Subcutaneous abdominal adipose tissue (tissue), 5 donors: ENCODE measurements at regions not wholly inside any gene's neighbourhood (a gene's known extent, or its start where the extent isn't known, plus 50 kb on each side); places are given as distances from the start of the nearest gene placed in this dataset.

ENCODE experiments used
- H3K27ac ChIP-seq: one replicate; pipeline ENCODE4 v1.7.0; 2013; ENCODE audit warnings: low read depth, mild to moderate bottlenecking, inconsistent platforms, low read length, moderate library complexity
- H3K27me3 ChIP-seq, 5 donors: one replicate each; pipeline ENCODE4 v1.7.0; 2013; ENCODE audit warnings: low read length in 5 of 5, inconsistent platforms in 1 of 5; ENCODE audit not compliant: control insufficient read depth in 5 of 5, insufficient read depth in 4 of 5
- H3K36me3 ChIP-seq, 5 donors: one replicate each; pipeline ENCODE4 v1.7.0; 2013; ENCODE audit warnings: low read length in 5 of 5; ENCODE audit not compliant: control insufficient read depth in 5 of 5, insufficient read depth in 5 of 5
- H3K4me1 ChIP-seq, 5 donors: one replicate each; pipeline ENCODE4 v1.7.0; 2013; ENCODE audit warnings: low read length in 5 of 5, mild to moderate bottlenecking in 3 of 5, moderate library complexity in 1 of 5; ENCODE audit not compliant: control insufficient read depth in 5 of 5, insufficient read depth in 5 of 5
- H3K4me3 ChIP-seq, 5 donors: one replicate each; pipeline ENCODE4 v1.7.0; 2013; ENCODE audit warnings: low read length in 5 of 5, low read depth in 1 of 5
- H3K9ac ChIP-seq, 5 donors: one replicate each; pipeline ENCODE4 v1.7.0; 2013; ENCODE audit warnings: low read length in 5 of 5, mild to moderate bottlenecking in 4 of 5, moderate library complexity in 3 of 5
- H3K9me3 ChIP-seq, 5 donors: one replicate each; pipeline ENCODE4 v1.7.0; 2013; ENCODE audit warnings: low read length in 5 of 5; ENCODE audit not compliant: control insufficient read depth in 5 of 5
- donor health status: healthy.
- donor health status: healthy.
- donor health status: healthy.
- donor health status: healthy.
- donor health status: healthy.

- no peaks in the 10 kb centered on the region for H3K36me3 ChIP-seq
- no peaks in the 10 kb centered on the region for H3K4me1 ChIP-seq
- no peak overlapping the region for H3K27ac ChIP-seq
- no peak overlapping the region for H3K9ac ChIP-seq
- peaks cover 0 to 18% (median 0%) of the 10 kb centered on the region in 5 donors for H3K9me3 ChIP-seq
- H3K27me3 ChIP-seq, result peaks cover 15 to 45% (median 38%) of the 10 kb centered on the region in 5 donors
- H3K4me3 ChIP-seq, result no peak overlapping the region
These were observed 90.3 kb upstream of the RTL6 start for GRCh38 chr22:44588348-44588747.

- H3K9me3 ChIP-seq, result peaks cover 0 to 18% (median 0%) of the 10 kb centered on the region in 5 donors
- no peak overlapping the region for H3K9ac ChIP-seq
- H3K36me3 ChIP-seq, result no peaks in the 10 kb centered on the region
- no peaks in the 10 kb centered on the region for H3K4me1 ChIP-seq
- peaks cover 13 to 45% (median 39%) of the 10 kb centered on the region in 5 donors for H3K27me3 ChIP-seq
- no peak overlapping the region for H3K27ac ChIP-seq
- H3K4me3 ChIP-seq, result no peak overlapping the region
These were observed 89.8 kb upstream of the RTL6 start for GRCh38 chr22:44587737-44588310.

GRCh38 chr22:44586999-44587736, 89.1 kb upstream of the RTL6 start:
- H3K9ac ChIP-seq, result no peak overlapping the region
- no peak overlapping the region for H3K4me3 ChIP-seq
- peaks cover 12 to 48% (median 38%) of the 10 kb centered on the region in 5 donors for H3K27me3 ChIP-seq
- H3K27ac ChIP-seq, result no peak overlapping the region
- H3K9me3 ChIP-seq, result peaks cover 0 to 18% (median 5%) of the 10 kb centered on the region in 5 donors
- H3K36me3 ChIP-seq, result no peaks in the 10 kb centered on the region
- no peaks in the 10 kb centered on the region for H3K4me1 ChIP-seq

- no peaks in the 10 kb centered on the region for H3K36me3 ChIP-seq
- H3K9me3 ChIP-seq, result peaks cover 0 to 18% (median 5%) of the 10 kb centered on the region in 5 donors
- H3K4me1 ChIP-seq, result no peaks in the 10 kb centered on the region
- peaks cover 15 to 48% (median 37%) of the 10 kb centered on the region in 5 donors for H3K27me3 ChIP-seq
- H3K4me3 ChIP-seq, result no peak overlapping the region
- H3K27ac ChIP-seq, result no peak overlapping the region
- no peak overlapping the region for H3K9ac ChIP-seq
These were observed 88.4 kb upstream of the RTL6 start for GRCh38 chr22:44586351-44586990.

- peaks cover 0 to 18% (median 4%) of the 10 kb centered on the region in 5 donors for H3K9me3 ChIP-seq
- no peak overlapping the region for H3K4me3 ChIP-seq
- H3K27me3 ChIP-seq, result peaks cover 15 to 47% (median 37%) of the 10 kb centered on the region in 5 donors
- H3K9ac ChIP-seq, result no peak overlapping the region
- H3K27ac ChIP-seq, result no peak overlapping the region
- H3K36me3 ChIP-seq, result no peaks in the 10 kb centered on the region
- H3K4me1 ChIP-seq, result no peaks in the 10 kb centered on the region
These were observed 87.7 kb upstream of the RTL6 start for GRCh38 chr22:44585559-44586350.

- Histone ChIP-seq H3K4me3 (no peak overlapping the region), H3K27me3 (peaks cover 17 to 45% (median 37%) of the 10 kb centered on the region in 5 donors), H3K4me1 (no peaks in the 10 kb centered on the region), H3K9ac (no peak overlapping the region), H3K9me3 (peaks cover 0 to 13% (median 3%) of the 10 kb centered on the region in 5 donors), H3K36me3 (no peaks in the 10 kb centered on the region), H3K27ac (no peak overlapping the region)
These were observed 86.3 kb upstream of the RTL6 start for GRCh38 chr22:44584256-44584902.

- peaks cover 17 to 47% (median 37%) of the 10 kb centered on the region in 5 donors for H3K27me3 ChIP-seq
- H3K4me1 ChIP-seq, result no peaks in the 10 kb centered on the region
These were observed 85.8 kb upstream of the RTL6 start for GRCh38 chr22:44583854-44584253.

GRCh38 chr22:44583061-44583760, 85.2 kb upstream of the RTL6 start:
- no peak overlapping the region for H3K4me3 ChIP-seq
- H3K9me3 ChIP-seq, result peaks cover 0 to 8% (median 2%) of the 10 kb centered on the region in 5 donors
- no peak overlapping the region for H3K9ac ChIP-seq
- no peaks in the 10 kb centered on the region for H3K36me3 ChIP-seq
- H3K27me3 ChIP-seq, result peaks cover 17 to 49% (median 37%) of the 10 kb centered on the region in 5 donors
- no peak overlapping the region for H3K27ac ChIP-seq
- no peaks in the 10 kb centered on the region for H3K4me1 ChIP-seq

More at GRCh38 chr22:44583854-44584253, 85.8 kb upstream of the RTL6 start:
- Histone ChIP-seq H3K27ac (no peak overlapping the region), H3K36me3 (no peaks in the 10 kb centered on the region), H3K9me3 (peaks cover 0 to 9% (median 2%) of the 10 kb centered on the region in 5 donors), H3K9ac (no peak overlapping the region), H3K4me3 (no peak overlapping the region)

GRCh38 chr22:44582016-44582415, 84.0 kb upstream of the RTL6 start:
- Histone ChIP-seq H3K27me3 (peaks cover 17 to 56% (median 37%) of the 10 kb centered on the region in 5 donors), H3K9me3 (peaks cover 0 to 5% (median 2%) of the 10 kb centered on the region in 5 donors), H3K9ac (no peak overlapping the region), H3K36me3 (no peaks in the 10 kb centered on the region), H3K27ac (no peak overlapping the region), H3K4me3 (no peak overlapping the region), H3K4me1 (no peaks in the 10 kb centered on the region)
